WTC11 (cell line): ENCODE measurements at regions not wholly inside any gene's neighbourhood (a gene's known extent, or its start where the extent isn't known, plus 50 kb on each side); places are given as distances from the start of the nearest gene placed in this dataset.

Source experiments
- ATF3 ChIP-seq: sonication (generic); formaldehyde crosslinking; conservative IDR thresholded peaks from 2 replicates; pipeline ENCODE4 v1.8.1; 2022; ENCODE audit warnings: mild to moderate bottlenecking, missing genetic modification reagents
- CTCF ChIP-seq: fragments of 200-600 bp; IDR thresholded peaks from 2 replicates; pipeline ENCODE4 v1.8.0; 2022; ENCODE audit warnings: antibody characterized with exemption
- E2F1 ChIP-seq: sonication (generic); formaldehyde crosslinking; IDR thresholded peaks from 2 replicates; pipeline ENCODE4 v1.8.0; 2022; ENCODE audit warnings: mild to moderate bottlenecking, missing genetic modification reagents
- IRF2 ChIP-seq: sonication (generic); formaldehyde crosslinking; IDR thresholded peaks from 2 replicates; pipeline ENCODE4 v1.8.0; 2022; ENCODE audit warnings: low read depth, missing genetic modification reagents, borderline replicate concordance
- KAT7 ChIP-seq: sonication (generic); formaldehyde crosslinking; IDR thresholded peaks from 2 replicates; pipeline ENCODE4 v1.8.1; 2023; ENCODE audit warnings: missing genetic modification reagents, mild to moderate bottlenecking, borderline replicate concordance
- SP1 ChIP-seq: sonication (generic); formaldehyde crosslinking; conservative IDR thresholded peaks from 2 replicates; pipeline ENCODE4 v1.8.1; 2022; ENCODE audit warnings: missing genetic modification reagents
- TEAD4 ChIP-seq: sonication (generic); formaldehyde crosslinking; IDR thresholded peaks from 2 replicates; pipeline ENCODE4 v1.8.0; 2022; ENCODE audit warnings: mild to moderate bottlenecking, missing genetic modification reagents
- USF1 ChIP-seq: sonication (generic); formaldehyde crosslinking; IDR thresholded peaks from 2 replicates; pipeline ENCODE4 v1.8.0; 2022; ENCODE audit warnings: mild to moderate bottlenecking, missing genetic modification reagents

- TF ChIP-seq USF1 (CRISPR knock-in tag), result no peak
- no peak for TF ChIP-seq KAT7
- no peak for TF ChIP-seq TEAD4 (CRISPR knock-in tag)
- no peak for TF ChIP-seq CTCF
- TF ChIP-seq IRF2, result no peak
- no peak for TF ChIP-seq ATF3 (CRISPR knock-in tag)
- TF ChIP-seq E2F1 (CRISPR knock-in tag), result no peak
- TF ChIP-seq SP1 (CRISPR knock-in tag), result no peak
Measured at GRCh38 chr5:174287761-174288160, 242.3 kb downstream of the NSG2 start.
